SIG-M5 (cell line): ENCODE measurements at regions not wholly inside any gene's neighbourhood (a gene's known extent, or its start where the extent isn't known, plus 50 kb on each side); places are given as distances from the start of the nearest gene placed in this dataset.

Experiments used
- DNase-seq: peaks from one replicate; lab custom pipeline; 2025; lab: John Stamatoyannopoulos, UW

- no peak for DNase-seq
Observed at GRCh38 chr18:56173542-56174220, 464.7 kb downstream of the TXNL1 start.

DNA sequence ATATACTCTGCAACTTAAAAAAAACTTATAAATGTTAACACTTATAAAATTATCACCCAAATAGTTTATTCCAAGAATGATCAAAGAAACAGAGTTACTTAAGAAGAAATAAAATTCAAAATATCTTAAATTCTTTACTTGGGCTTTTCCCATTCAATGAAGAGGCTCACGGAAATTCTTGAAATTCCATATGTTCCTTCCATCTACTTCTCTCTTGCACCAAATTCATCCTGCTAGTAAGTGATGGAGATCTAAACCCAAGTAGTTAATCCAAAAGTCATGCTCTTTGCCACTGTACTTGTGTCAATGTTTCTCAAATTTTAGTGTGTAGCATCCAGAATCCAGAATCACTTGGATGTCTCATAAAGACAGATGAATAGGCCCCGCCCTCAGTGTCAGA, 465.9 kb downstream of the TXNL1 start:
- DNase-seq = no peak

DNA sequence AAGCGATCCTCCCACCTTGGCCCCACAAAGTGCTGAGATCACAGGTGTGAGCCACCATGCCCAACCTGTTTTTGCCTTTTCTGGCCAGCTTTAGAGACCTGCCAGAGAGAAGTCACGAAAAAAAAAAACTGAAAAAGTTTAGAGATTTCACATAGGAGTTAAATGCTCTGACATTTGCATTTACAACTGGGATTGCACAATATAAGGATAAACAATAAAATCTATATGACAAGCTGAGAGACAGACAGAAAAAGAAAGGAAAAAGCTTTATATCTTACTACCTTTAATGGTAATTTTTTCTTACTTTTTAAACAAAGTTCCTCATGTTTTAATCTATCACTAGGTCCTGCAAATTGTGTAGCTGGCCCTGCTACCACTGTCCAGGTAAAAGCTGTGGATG, 466.5 kb downstream of the TXNL1 start:
- no peak for DNase-seq

DNA sequence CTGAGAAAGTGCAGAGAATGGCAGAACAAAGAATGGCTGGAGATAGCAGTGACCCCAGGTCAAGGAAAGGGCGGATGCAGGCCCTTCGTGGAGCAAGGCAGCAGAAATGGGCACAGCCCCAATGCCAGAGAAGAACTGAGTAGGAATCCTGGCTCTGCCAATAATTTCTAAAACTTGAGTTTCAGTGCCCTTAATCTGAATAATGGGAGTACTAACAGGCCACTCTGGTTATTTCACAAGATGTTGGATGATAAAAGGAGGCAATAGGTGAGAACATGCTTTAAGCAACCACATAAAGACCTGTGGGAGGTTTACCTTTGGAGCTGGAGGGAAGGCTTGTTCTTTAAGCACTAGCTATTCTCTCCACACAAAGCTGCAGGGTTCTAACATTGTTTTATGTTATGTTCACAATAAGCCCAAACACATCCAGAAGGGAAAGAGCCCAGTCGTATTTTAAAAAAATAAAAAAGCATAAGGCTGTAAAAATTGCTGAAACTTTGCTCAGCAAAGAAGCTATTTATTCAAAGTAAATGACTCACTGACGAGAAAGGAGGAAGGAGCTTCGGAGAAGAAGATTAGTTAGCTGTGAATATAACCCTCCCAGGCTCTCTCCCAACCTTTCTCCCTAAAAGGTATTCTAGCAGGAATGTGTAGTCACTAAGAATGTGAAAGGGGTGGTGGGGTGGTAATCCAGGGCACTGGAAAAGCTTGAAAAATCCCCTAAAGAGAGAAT, 470.2 kb downstream of the TXNL1 start:
- DNase-seq = no peak

- no peak for DNase-seq
Observed at GRCh38 chr18:56167366-56167765, 471.0 kb downstream of the TXNL1 start.

- DNase-seq = no peak
Observed at GRCh38 chr18:56166914-56167313, 471.5 kb downstream of the TXNL1 start.

DNA sequence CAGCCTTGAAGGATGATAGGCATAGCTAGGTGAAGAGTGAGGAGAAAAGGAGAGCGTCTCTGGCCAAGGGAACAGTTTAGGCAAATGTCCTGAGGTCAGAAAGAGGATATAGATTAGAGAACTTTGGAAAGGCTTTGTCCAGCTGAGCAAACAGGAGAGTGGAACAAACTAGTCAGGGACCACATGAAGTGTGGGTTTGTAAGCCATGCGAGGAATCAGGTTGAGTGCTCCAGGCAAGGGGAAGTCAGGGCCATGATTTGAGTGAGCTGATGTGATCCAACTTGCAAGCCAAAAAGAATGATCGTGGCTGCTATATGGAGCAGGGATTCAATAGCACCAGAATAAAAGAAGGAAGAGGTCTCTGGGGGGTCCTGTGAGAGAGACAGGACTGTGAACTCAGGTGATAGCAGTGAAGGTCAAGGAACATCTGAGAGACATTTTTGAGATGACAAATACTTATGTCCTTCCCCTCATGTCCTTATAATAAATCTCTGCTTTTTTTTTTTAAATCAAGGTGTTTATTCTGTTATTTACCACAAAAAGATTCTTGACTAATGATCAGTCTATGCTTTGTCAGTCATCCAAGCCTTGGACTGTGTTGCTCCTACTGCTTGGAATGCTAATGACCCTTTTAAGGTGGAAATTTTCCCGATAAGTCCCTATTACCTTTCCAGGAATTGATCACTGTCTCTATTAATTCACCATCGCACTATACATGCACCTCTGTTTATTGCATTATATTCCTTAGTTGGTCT, 472.6 kb downstream of the TXNL1 start:
- DNase-seq = no peak

- no peak for DNase-seq
Observed at GRCh38 chr18:56162311-56163265, 475.8 kb downstream of the TXNL1 start.

- DNase-seq = no peak
Observed at GRCh38 chr18:56161566-56162260, 476.7 kb downstream of the TXNL1 start.

GRCh38 chr18:56158676-56159075, 479.7 kb downstream of the TXNL1 start:
- DNase-seq = no peak

DNA sequence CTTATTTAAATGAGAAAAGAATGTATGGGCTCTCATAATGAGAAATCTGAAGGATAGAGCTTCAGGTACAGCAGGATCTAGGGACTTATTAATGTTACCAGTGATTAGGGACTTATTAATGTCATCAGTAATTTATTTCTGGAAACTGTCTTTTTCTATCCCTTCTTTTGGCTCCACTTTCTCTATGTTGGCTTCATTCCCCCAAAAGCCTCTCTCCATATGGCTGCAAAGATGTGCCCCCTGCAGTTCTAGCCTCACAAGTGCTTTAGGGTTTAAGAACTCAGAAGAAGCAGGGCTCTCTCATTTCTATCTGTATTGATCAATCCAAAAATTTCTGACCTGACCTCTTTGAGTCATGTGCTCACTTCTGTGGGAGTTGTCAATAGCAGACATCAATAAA, 480.9 kb downstream of the TXNL1 start:
- DNase-seq = no peak

GRCh38 chr18:56152551-56153310, 485.7 kb downstream of the TXNL1 start:
- no peak for DNase-seq

DNA sequence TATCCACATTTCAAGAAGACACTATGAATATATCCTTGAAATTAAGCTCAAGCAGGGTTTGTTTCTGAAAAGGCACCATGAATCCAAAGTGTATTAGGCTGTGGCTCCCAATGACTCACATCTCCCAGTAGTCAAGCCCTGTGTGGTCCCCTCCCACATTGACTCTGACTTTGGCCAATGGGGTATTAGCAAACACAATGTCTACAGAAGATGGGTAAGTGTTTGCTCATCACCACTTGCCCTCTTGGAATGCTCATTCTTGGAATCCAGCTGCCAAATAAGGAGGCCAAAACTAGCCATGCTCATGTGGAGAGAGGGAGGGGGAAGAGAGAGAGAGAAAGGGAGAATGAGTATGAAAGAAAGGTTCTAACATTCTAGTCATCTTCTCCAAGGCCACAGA, 490.0 kb downstream of the TXNL1 start:
- no peak for DNase-seq

DNA sequence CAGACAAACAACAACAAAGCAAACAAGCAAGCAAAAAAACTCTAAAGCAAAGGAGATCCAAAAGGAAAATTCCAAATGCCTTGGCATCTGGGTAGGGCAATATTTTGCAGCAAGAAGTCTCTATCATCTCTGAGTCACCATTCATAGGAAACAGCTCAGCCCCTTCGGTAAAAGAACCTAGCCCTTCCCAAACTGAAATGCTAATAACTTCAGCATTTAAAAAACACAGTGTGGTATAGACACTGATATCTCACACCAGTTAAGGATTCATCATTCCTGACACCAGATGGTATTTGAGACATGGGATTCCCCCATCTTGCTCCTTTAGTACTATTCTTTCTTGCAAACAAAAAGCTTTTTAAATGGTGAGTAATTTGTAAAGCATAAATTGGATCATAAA, 491.8 kb downstream of the TXNL1 start:
- no peak for DNase-seq

DNA sequence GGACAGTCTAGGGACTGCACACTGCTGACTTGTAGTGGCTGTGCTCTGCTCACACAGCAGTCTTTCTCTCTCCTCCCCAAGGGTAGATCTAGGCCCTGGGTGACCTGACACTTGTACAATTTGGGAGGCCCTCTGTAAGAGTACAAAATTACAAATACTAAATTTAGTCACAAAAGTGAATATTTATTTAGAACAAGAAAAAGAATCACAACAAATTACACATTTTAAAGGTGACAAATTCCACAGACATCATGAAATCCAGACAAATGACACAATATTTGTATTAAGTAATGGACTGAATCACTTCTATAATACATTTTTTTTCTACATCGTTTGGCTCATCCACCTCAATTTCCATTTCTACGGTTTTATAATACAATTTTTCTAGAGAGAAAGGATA, 496.4 kb downstream of the TXNL1 start:
- no peak for DNase-seq

GRCh38 chr18:56139792-56140254, 498.6 kb downstream of the TXNL1 start:
- no peak for DNase-seq

DNA sequence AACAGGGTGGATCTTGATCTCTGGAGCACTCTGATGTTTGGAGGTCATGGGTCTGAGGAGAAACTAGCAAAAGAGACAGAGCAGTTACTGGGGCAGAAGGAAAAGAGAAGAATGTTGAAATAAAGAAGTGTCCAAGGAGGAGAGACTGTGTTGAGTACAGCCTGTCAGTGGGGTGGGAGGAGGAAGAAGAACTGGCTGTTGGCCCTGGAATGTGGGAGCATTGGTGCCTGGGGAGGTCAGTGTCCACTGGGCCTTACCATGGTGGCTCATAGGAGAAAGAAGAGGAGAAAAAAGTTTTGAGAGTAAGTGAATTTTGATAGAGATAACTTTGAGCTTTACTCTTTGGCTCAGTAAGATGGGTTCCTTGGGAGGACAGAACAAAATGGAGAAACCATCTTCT, 499.0 kb downstream of the TXNL1 start:
- DNase-seq = no peak

GRCh38 chr18:56136105-56136504, 502.3 kb downstream of the TXNL1 start:
- no peak for DNase-seq

DNA sequence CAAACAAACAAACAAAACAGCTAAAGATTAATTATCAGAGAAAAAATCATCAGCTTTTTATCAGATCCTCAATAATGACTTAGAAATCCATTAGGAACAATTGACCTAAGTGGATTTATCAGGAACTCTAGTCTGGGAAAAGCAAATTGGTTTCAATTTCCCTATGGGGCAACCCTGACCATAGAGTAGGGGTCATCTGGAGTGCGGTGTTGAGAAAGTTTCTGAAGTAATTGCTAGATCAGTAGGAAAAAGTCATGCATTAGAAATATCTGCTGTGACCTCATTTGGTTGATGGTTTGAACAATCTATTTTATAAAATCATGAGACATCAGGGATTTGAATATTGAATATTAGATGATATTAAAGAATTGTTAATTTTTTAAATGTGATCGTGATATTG, 507.9 kb downstream of the TXNL1 start:
- no peak for DNase-seq

GRCh38 chr18:56128153-56128791, 510.1 kb downstream of the TXNL1 start:
- no peak for DNase-seq
